Stimulated activated CD4-positive, alpha-beta T cell treated with anti-CD3 and anti-CD28 coated beads, Interleukin-12 subunit alpha, Interleukin-12 subunit beta, amount 100 ng/mL, for 24 hours (primary cell): ENCODE measurements at regions not wholly inside any gene's neighbourhood (a gene's known extent, or its start where the extent isn't known, plus 50 kb on each side); places are given as distances from the start of the nearest gene placed in this dataset.

Experiments used
- DNase-seq, 2 experiments: peaks; one replicate each; pipeline ENCODE4 v3.0.0-alpha.2; 2020; ENCODE audit warnings: low read depth in 2 of 2

DNA sequence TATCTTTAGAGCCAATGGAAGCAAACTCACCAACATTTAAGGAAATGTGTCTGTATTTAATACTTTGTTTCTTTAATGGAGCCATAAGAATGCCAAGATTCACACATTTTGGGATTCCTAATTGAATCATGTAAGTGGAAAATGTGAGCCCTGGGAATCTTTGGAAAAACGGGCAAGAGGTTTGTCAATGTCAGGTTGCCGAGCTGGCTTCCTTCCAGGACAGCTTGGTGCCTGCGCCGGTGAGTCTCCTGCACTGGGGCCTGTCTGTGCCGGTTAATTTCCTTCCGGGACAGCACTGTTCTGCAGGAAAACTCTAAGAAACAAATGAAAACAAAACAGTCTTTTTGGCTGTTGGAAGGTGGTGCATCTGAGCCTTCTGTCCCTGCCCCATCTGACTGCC, 210.6 kb downstream of the HAPSTR1 start:
- no peak for DNase-seq

DNA sequence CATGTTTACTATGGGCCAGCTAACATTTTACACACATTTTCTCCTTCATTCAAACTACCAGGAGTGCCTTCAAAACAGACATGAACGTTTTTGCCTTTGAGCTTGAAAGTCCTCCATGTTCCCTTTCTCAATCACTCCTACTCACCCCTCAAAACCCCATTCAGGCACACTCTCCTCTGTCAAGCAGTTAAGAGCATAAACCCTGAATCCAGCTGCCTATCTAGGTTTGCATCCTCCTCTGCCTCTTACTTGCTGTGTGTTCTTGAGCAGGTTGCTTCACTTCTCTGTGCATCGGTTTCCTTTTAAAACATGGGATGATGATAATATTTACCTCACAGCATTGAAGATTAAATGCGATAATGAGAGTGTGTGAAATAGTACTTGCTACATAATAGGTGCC, 215.3 kb downstream of the HAPSTR1 start:
- no peak for DNase-seq

DNA sequence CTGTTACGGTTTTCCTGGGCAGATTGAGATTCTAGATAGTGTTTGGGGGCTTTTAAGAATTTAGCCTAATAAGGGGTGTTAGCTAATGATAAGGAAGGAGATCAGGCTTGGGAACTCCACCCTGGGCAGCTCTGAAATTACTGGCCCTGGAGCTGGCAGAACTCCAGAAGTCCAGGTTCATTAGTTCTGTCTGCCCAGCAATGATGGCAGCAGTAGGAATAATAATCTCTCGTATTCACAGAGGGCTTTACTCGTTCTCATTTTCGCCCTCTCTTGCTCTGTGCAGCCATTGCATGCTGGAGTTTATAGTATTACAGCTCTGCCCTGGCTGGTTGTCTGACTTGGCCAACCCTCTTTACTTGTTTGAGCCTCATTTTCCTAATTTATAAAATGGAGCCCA, 216.0 kb downstream of the HAPSTR1 start:
- no peak for DNase-seq

DNA sequence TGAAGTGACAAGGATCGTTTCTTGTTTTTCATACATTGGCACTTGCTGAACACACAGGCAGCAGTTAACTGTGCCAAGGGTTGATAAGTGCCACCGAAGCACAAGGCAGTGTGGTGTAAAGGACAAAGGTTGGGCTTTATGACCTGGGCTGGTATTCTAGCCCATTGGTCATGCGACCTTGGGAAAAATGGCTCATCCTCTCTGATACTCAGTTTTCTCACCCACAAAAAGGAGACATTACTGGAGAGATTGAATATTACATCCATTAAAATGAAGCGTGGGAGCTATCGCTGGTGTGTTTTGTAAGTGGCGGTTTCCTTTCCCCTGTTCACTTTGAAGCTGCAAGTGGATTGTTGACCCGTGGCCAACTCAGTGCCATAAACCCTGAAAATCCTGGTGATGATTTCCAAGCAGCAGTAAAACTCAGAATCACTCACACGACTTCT, 216.9 kb downstream of the HAPSTR1 start:
- no peak for DNase-seq

DNA sequence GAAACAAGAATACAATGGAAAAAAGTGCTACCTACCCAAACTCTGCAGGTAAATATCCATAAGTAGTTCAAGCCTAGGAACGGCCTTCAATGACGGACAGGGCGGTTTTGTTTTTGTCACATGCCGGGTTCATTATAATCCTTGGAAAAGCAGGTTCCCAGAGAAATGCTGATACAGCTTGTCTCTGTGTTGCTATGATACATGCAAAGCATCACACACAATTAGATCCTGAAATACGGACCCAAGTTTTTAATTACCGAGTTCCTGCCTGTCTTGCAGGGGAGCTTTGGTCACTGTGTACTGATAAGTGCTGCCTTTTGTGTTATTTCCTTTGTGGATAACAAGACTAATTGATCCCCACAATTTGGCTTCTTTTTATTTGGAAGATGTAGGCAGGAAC, 217.4 kb downstream of the HAPSTR1 start:
- no peak for DNase-seq

DNA sequence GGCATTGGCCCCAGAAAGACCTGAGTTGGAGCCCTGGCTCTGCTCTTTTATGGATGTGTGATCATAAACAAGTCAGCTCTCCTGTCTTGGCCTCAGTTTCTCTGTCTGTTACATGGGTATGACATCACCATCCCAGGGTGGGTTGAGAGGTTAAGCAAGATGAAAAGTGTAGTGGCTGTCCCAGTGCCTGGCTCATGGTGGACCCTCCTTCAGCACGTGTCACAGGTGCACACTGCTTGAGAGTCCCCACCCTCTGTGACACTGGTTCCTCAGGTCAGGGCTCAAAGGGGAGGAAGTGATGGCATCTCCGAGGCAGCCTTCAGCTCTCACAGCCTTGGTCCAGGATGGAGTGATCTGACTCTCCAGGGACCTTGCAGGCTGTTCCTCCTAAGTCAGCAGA, 218.4 kb downstream of the HAPSTR1 start:
- DNase-seq: no peak

DNA sequence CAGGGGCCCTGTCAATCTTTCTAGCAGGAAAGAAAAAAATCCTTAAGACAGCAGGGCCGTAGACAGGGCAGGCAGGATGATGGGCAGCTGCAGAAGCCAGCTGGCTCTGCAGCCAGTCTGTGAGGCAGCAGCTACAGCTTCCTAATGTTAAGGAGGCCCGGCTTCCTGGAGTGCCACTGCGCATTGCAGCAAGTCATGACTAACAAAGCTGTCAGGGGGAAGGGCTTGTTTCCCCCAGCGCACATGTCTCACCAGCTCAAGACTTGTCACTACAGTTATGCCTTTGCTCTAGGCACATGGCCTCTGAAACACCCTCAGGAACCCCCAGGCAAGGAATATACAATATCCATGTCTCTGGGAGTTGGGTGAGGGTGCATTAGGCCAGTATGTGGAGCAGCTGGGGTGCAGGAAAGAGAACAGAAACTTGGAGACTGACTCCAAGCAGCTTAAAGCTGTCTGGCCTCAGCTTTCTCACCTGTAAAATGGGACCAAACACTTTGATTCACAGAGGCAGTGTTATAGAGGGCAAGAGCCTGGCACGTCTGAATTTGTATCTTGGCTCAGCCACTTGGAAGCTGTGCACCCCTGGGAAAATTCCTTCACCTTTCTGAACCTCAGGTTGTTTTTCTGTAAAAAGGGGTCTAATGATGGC, 220.0 kb downstream of the HAPSTR1 start:
- DNase-seq: no peak

DNA sequence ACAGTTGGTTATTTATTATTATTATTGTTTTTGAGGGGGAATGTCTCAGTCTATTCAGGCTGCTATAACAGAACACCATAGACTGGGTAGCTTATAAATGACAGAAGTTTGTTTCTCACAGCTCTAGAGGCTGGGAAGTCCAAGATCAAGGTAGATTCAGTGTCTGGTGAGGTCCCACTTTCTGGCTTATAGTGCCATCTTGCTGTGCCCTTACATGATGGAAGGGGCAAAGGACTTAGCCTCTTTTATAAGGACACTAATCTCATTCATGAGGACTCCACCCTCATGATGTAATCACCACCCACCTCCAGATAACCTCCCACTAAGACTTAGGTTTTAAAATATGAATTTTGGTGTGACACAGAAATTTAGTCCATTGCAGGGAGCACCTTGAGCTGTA, 224.6 kb downstream of the HAPSTR1 start:
- no peak for DNase-seq

DNA sequence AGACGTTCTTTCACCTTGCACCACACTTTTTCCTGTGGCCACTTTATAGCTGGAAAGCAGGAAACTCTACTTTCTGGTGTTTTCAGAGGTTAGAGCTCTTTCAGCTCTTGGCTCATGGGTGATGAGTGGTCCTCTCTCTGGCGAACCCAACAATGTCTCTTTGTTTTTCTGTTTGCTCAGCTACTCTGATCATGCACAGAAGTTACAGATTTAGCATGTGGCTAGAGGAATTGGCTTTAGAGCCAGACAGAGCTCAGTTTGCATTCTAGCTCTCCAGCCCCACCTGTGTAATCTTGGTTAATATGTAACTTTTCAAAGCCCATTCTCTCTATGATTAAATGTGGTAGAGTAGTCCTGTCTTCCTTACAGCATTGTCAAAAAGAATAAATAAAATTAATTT, 225.2 kb downstream of the HAPSTR1 start:
- no peak for DNase-seq

DNA sequence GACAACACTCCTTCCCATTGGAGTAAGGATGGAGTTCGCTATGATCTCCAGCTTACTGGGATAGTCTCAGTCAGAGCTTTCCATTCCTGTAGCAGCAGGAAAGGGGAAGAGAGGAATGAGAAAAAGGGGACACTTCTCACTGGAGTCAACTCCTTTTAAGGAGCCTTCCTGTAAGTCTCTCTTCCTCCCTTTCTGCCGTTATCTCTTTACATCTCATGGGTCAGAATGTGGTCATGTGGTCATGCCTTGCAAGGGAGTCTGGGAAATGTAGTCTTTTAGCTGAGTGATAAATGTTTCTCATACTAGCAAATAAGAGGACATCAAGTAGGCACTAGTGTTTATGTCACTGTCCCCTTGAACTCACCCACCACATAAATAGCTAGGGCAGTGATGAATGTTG, 227.3 kb downstream of the HAPSTR1 start:
- no peak for DNase-seq

DNA sequence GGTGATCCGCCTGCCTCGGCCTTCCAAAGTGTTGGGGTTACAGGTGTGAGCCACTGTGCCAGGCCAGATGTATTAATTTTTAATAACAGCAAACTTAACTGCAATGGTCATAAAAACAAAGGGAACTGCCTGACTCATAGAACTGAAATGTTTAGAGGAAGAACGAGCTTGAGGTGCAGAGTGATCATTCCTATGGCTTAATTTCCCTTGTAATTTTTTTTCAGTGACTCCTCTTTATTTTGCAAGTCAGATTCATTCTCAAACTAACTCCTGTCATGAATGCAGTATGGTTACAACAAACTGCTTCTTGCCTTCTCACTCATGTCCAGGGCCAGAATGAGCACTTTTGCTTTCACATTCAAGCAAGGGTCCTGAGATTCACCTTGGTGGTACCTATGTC, 231.3 kb downstream of the HAPSTR1 start:
- DNase-seq: no peak

DNA sequence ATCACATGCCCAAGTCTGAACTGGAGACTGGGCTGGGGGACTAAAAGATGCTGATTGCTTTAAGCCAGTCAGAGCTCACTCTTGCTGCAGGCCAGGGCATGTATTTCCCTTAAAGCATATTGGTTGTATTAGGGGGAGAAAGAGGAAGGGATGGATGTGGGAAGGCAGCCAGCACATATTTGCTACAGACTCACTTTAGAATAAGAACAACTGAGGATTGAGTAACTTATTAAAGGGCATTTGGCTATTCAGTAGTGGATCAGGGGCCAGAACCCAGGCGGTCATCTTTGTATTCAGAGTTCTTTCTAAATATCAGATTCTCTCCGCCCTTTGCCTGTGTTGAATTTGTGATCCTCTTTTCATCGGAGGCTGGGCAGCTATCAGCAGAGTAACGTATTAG, 231.7 kb downstream of the HAPSTR1 start:
- no peak for DNase-seq

DNA sequence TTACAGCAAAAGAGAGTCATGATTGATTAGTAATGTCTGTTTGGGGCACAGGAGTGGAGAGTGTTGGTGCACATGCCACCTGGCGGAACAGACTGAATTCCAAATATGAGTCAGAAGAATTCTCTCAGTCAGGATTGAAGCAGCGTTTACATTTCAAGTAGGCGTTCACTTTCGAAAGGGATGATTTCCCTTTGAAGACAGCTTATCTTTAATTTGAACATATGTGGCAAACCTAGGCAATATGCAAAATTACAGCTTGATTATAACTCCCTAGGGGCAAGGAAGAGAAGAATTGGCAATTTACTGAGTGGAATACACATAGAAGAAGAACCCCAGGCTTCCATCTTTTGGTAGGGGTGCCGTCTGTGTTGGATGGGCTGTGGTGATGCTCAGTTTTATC, 235.8 kb downstream of the HAPSTR1 start:
- DNase-seq: no peak

DNA sequence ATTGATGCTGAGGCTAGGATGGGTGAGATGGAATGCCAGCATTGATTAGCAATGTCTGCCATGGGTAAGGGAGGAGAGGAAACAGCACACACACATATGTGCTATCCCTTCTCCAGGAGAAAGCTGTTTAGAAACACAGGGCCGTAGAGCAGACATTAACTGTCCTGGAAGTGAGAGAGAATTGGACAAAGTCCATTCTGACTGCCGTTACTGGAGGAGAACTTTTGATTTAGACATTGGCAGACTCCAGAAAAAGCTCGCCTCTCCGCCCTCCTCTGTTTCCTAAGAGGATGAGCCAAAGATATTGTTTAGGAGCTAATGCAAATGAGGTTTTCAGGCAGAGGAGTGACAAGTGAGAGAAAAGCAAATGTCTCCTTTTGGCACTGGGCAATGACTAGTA, 237.0 kb downstream of the HAPSTR1 start:
- DNase-seq: no peak

DNA sequence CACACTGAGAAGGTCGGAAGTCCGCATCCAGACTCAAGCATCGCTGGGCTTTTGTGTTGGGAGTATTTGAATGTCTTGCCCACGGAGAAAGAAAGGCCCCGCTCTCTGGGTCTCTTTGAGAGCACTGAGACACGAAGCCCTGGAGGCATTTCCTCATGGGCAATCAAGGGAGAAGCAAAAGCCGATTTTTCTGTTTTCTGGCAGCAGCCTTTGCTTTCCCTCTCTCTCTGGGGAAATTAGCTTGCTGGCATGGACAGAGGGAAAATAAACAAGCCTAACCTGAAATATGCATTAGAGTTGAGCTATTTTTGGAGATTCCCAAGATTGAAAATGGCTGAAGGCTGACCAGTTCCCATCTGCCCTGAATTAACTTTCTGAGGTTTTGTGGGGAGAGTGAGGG, 238.7 kb downstream of the HAPSTR1 start:
- DNase-seq: no peak

DNA sequence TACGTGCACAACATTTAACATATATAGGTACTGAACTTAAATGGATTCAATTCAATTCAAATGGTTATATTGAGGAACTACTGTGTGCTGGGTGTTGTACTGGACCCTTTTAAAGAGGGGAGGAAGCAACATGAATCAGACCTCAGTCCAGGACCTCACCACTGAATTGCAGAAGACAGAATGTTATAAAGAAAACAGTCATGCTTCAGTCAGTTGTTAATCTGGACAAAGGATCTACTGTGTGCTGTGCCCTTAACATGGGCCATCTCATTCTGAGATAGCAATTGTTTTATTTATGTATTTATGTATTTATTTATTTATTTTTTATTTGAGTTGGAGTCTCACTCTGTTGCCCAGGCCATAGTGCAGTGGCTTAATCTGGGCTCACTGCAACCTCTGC, 240.1 kb downstream of the HAPSTR1 start:
- DNase-seq: no peak

DNA sequence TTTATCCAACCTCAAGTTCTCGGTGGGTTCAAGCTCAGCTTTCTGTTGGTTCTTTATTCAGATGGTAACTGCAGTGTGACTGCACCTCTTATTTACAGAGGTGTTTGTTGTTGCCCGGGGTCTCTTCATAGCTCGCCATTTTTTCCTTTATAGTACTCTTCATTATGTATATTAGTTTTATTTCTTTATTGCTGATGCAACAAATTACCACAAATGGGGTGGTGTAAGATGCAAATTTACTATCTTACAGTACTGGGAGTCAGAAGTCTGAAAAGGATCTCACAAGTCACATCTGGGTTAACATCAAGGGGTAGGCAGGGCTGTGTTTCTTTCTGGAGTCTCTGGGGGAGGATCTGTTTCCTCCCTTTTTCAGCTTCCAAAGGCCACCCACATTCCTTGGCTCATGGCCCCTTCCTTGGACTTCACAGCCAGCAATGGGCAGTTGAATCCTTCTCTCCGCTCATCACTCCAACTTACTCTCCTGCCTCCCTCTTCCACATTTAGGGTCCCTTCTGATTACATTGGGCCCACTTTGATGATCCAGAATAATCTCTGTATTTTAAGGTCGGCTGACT, 241.2 kb downstream of the HAPSTR1 start:
- no peak for DNase-seq

DNA sequence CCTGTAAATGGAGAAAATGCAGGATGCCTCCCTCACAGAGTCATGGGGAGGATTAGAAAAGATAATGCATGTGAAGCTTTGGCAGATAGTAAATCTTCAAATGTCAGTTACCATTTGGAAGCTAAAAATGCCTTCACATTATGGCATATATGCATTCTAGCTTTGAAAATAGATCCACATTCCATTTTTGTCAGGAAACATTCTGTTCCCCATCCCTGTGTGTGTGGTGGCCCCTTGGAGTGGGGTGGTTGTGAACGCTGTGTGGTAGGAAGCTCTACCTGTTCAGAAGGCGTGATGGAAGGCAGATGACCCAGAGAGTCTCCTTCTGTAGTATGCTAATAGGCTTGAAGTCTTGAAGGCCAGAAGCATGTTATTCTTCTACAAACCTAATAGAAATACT, 242.0 kb downstream of the HAPSTR1 start:
- DNase-seq: no peak

DNA sequence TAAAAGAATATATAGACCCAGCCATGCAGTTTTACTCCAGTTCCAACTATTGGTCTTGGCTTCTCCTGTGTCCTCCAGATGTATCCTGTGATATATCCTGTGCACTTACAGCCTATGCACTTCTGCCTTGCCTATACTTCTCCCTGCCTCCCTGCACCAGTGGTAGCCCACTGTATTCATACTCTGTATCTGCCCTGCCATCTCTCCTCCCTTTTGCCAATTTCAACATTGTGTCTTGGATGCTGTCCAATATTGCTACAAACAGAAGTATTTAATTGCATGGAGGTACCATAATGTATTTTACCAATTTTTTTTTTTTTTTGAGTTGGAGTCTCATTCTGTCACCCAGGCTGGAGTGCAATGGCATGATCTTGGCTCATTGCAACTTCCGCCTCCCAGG, 242.7 kb downstream of the HAPSTR1 start:
- no peak for DNase-seq

DNA sequence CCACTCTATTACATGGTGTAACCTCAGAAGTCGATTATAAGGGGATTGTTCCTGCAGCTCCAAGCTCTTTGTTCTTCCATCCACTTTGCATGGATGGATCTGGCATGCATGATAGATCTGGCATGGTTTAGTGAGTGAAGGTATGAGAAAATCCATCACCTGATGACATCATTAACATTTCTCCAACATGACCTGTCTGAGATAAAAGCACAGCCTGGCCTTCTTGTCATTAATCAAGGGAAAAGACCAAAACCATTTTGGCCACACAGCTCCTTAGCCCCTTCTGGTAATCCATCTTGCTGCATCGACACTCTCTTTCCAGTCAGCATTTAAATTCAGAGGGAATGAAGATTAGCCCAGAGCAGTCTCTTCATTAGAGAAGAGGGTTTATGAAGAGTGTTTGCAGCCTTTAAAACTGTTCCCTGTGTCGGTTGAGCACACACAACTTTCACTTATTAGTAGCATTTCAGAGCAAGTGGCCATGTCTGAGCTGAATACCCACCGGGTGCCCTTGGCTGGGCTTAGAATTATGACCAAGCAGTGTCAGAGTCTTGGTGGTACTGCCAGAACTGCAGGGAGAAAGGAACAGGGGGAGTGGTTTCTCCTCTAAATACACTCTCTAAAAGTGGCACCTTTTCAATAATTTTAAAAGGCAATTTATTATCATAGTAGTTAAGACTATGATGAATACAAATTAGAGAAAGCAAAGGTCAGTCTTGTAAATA, 246.0 kb downstream of the HAPSTR1 start:
- no peak for DNase-seq

DNA sequence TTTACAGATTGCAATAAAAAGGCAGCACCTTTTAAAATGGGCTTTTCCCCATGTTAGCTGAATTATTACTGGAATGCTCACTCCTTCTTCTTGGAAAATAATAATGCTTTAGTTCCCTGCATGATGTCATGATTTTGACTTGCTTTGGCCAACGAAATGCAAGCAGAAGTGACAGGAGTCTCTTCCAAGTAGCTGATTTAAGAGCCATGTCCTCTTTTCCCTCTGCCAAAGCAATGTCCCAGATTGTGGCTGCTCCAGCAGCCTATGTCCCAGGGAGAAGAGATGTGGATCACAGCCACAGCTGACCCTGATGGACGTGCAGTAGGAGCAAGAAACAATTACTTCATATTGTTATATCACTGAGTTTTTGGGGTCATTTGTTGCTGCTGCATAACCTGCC, 246.6 kb downstream of the HAPSTR1 start:
- DNase-seq: no peak

DNA sequence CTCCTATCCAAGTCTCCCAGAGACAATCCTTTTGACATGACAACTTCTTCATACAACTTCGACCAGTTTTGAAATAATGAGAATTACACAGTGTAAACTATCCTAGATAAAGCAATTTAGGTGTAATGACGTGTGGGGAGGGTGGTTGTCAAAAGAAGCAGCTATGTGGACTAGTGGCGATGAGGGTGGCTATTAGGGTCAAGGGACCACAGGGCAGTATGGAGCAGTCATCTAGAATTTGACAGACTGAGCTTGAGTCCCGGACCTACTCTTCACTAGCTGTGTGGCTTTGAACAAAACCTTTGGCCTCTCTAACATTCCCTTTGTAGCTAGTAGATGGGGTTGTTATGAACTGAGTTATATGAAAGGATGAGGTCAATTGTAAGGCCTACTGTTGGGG, 247.1 kb downstream of the HAPSTR1 start:
- DNase-seq: no peak

DNA sequence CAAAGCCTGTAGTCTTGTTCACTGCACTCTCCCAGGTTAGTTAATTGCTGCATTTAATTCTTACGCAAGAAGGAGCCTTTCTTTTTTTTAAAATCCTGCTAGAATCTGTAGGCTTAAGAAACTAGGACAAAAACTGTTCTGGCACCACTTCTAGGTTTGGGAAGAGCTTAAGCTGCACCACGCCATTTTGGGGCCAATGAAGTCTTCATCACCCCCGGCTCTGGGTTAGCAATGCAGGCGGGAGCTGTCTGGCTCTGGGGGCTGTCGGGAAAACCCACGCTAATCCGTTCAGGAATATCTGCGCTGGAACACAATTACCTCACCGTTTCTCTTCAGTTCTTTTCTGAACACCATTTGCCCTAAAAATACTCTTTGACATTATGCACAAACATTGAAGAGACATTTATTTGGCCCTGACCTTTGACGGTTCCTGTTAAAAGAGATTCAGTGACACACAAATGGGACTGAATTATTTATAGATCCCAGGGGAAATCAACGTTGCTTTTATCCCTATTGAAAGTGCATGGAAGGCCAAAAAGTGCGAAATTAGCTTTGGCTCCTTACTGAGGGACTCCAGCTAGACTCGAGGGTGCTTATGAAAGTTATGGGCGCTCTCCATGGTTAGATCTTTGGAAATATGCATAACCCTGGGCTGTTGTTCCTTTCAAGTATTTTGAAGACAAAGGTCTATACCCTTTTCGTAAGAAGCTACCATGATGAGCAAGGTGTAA, 249.2 kb downstream of the HAPSTR1 start:
- DNase-seq: no peak
